ENCODE measurements at regions not wholly inside any gene's neighbourhood (a gene's known extent, or its start where the extent isn't known, plus 50 kb on each side); places are given as distances from the start of the nearest gene placed in this dataset.

GRCh38 chr13:56347014-56347413, 793.7 kb upstream of the PRR20A start:
- H3K4me3 Mint-ChIP-seq, result no peak overlapping the region
- H3K9me3 Mint-ChIP-seq, result peaks cover 10% of the 10 kb centered on the region
- TF ChIP-seq, protein P1, sequence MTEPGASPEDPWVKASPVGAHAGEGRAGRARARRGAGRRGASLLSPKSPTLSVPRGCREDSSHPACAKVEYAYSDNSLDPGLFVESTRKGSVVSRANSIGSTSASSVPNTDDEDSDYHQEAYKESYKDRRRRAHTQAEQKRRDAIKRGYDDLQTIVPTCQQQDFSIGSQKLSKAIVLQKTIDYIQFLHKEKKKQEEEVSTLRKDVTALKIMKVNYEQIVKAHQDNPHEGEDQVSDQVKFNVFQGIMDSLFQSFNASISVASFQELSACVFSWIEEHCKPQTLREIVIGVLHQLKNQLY (CRISPR knock-in tag; IDR thresholded peaks at IDR 0.05), result no peak
- TF ChIP-seq, protein P2, sequence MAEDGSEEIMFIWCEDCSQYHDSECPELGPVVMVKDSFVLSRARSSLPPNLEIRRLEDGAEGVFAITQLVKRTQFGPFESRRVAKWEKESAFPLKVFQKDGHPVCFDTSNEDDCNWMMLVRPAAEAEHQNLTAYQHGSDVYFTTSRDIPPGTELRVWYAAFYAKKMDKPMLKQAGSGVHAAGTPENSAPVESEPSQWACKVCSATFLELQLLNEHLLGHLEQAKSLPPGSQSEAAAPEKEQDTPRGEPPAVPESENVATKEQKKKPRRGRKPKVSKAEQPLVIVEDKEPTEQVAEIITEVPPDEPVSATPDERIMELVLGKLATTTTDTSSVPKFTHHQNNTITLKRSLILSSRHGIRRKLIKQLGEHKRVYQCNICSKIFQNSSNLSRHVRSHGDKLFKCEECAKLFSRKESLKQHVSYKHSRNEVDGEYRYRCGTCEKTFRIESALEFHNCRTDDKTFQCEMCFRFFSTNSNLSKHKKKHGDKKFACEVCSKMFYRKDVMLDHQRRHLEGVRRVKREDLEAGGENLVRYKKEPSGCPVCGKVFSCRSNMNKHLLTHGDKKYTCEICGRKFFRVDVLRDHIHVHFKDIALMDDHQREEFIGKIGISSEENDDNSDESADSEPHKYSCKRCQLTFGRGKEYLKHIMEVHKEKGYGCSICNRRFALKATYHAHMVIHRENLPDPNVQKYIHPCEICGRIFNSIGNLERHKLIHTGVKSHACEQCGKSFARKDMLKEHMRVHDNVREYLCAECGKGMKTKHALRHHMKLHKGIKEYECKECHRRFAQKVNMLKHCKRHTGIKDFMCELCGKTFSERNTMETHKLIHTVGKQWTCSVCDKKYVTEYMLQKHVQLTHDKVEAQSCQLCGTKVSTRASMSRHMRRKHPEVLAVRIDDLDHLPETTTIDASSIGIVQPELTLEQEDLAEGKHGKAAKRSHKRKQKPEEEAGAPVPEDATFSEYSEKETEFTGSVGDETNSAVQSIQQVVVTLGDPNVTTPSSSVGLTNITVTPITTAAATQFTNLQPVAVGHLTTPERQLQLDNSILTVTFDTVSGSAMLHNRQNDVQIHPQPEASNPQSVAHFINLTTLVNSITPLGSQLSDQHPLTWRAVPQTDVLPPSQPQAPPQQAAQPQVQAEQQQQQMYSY (CRISPR knock-in tag; IDR thresholded peaks at IDR 0.05), result no peak
- TF ChIP-seq FOXP1 (CRISPR knock-in tag; IDR thresholded peaks at IDR 0.05; ENCODE audit: borderline replicate concordance) (no peak), CBFB (CRISPR knock-in tag; IDR thresholded peaks at IDR 0.05; ENCODE audit: low read depth) (no peak), CTCF (IDR thresholded peaks at IDR 0.05) (no peak), E2F5 (CRISPR knock-in tag; IDR thresholded peaks at IDR 0.05) (no peak)
- TF ChIP-seq, protein P3, sequence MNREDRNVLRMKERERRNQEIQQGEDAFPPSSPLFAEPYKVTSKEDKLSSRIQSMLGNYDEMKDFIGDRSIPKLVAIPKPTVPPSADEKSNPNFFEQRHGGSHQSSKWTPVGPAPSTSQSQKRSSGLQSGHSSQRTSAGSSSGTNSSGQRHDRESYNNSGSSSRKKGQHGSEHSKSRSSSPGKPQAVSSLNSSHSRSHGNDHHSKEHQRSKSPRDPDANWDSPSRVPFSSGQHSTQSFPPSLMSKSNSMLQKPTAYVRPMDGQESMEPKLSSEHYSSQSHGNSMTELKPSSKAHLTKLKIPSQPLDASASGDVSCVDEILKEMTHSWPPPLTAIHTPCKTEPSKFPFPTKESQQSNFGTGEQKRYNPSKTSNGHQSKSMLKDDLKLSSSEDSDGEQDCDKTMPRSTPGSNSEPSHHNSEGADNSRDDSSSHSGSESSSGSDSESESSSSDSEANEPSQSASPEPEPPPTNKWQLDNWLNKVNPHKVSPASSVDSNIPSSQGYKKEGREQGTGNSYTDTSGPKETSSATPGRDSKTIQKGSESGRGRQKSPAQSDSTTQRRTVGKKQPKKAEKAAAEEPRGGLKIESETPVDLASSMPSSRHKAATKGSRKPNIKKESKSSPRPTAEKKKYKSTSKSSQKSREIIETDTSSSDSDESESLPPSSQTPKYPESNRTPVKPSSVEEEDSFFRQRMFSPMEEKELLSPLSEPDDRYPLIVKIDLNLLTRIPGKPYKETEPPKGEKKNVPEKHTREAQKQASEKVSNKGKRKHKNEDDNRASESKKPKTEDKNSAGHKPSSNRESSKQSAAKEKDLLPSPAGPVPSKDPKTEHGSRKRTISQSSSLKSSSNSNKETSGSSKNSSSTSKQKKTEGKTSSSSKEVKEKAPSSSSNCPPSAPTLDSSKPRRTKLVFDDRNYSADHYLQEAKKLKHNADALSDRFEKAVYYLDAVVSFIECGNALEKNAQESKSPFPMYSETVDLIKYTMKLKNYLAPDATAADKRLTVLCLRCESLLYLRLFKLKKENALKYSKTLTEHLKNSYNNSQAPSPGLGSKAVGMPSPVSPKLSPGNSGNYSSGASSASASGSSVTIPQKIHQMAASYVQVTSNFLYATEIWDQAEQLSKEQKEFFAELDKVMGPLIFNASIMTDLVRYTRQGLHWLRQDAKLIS (CRISPR knock-in tag; IDR thresholded peaks at IDR 0.05; ENCODE audit: borderline replicate concordance), result no peak
- DNase-seq (ENCODE audit: low spot score) (no peak), ATAC-seq (no peak)
- ChIA-PET CTCF (no interaction called here), POLR2A (interaction anchor here (0.6 kb wide), 1 partner anchor 54 kb away, joined by 7 read pairs; no protein-coding TSS in a partner anchor)
- no peak overlapping the region for H3K27ac Mint-ChIP-seq
- H3K36me3 Mint-ChIP-seq, result no peaks in the 10 kb centered on the region
- peaks cover 7% of the 10 kb centered on the region for H3K4me1 Mint-ChIP-seq
- H3K27me3 Mint-ChIP-seq (ENCODE audit: low read depth), result no peaks in the 10 kb centered on the region

DNA sequence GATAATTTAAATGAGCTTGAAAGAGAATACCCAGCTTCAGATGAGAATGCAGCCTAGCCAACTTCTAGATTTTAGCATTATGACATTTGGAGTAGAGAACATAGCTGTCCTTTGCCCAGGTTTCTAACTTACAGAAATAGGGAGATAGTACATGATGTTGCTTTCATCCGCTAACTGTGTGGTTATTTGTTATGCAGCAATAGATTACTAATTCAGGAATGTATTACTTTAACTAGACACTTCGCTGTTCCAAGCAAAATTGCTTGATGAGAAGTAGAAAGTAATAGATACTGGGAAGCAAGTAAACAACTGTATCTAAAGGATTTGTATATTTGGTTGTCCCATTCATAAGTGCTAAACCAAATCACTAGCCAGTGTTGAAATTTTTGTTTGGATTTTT, 790.9 kb upstream of the PRR20A start:
- H3K36me3 Mint-ChIP-seq, result no peaks in the 10 kb centered on the region
- ChIA-PET CTCF (no interaction called here), POLR2A (no interaction called here)
- TF ChIP-seq, protein P2 (CRISPR knock-in tag; IDR thresholded peaks at IDR 0.05), result no peak
- TF ChIP-seq ZNF232 (CRISPR knock-in tag; IDR thresholded peaks at IDR 0.05) (no peak), ATF1 (CRISPR knock-in tag; IDR thresholded peaks at IDR 0.05) (no peak), MYBL2 (CRISPR knock-in tag; IDR thresholded peaks at IDR 0.05) (no peak), ZBTB21 (CRISPR knock-in tag; IDR thresholded peaks at IDR 0.05; ENCODE audit: borderline replicate concordance) (no peak), NR1H2 (CRISPR knock-in tag; IDR thresholded peaks at IDR 0.05) (no peak)
- TF ChIP-seq, protein P4, sequence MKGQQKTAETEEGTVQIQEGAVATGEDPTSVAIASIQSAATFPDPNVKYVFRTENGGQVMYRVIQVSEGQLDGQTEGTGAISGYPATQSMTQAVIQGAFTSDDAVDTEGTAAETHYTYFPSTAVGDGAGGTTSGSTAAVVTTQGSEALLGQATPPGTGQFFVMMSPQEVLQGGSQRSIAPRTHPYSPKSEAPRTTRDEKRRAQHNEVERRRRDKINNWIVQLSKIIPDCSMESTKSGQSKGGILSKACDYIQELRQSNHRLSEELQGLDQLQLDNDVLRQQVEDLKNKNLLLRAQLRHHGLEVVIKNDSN (CRISPR knock-in tag; IDR thresholded peaks at IDR 0.05), result no peak
- 0 out of 2 replicates have a peak, but pooled peaks cover 3% of the 10 kb centered on the region for H3K9me3 Mint-ChIP-seq
- H3K27ac Mint-ChIP-seq, result no peak overlapping the region
- no peaks in the 10 kb centered on the region for H3K27me3 Mint-ChIP-seq (ENCODE audit: low read depth)
- DNase-seq (ENCODE audit: low spot score), result no peak
- no peak for ATAC-seq
- peaks cover 7% of the 10 kb centered on the region for H3K4me1 Mint-ChIP-seq
- H3K4me3 Mint-ChIP-seq, result no peak overlapping the region
